Activated naive CD8-positive, alpha-beta T cell treated with anti-CD3 and anti-CD28 coated beads, Interleukin-2, amount 10 ng/mL, durations not matched to agents 7 days and 5 days (primary cell): ENCODE measurements at regions not wholly inside any gene's neighbourhood (a gene's known extent, or its start where the extent isn't known, plus 50 kb on each side); places are given as distances from the start of the nearest gene placed in this dataset.

Experiments
- ATAC-seq: fragments of 150-1000 bp; cut with Tn5 transposase; one replicate; pipeline ENCODE4 v1.10.0; 2021; ENCODE audit warnings: low read depth, moderate library complexity
- POLR2A ChIA-PET: fragments of 350-600 bp; sonication (Branson Sonifier 250); formaldehyde crosslinking; loops from one replicate; lab custom pipeline; 2021; ENCODE audit warnings: antibody characterized with exemption; lab: Charles Lee
- DNase-seq: peaks from one replicate; pipeline ENCODE4 v3.0.0; 2021
- H3K27ac Mint-ChIP-seq: one replicate; pipeline ENCODE4 v1.8.0; 2022; ENCODE audit warnings: mild to moderate bottlenecking, mixed read lengths
- H3K27me3 Mint-ChIP-seq: one replicate; pipeline ENCODE4 v1.8.0; 2022; ENCODE audit warnings: mild to moderate bottlenecking, moderate library complexity, mixed read lengths
- H3K36me3 Mint-ChIP-seq: one replicate; pipeline ENCODE4 v1.8.0; 2021; ENCODE audit warnings: mild to moderate bottlenecking, mixed read lengths
- H3K4me1 Mint-ChIP-seq: one replicate; pipeline ENCODE4 v1.8.0; 2021; ENCODE audit warnings: mixed read lengths
- H3K4me3 Mint-ChIP-seq: one replicate; pipeline ENCODE4 v1.8.0; 2022; ENCODE audit warnings: mild to moderate bottlenecking, moderate library complexity, mixed read lengths
- H3K9me3 Mint-ChIP-seq: one replicate; pipeline ENCODE4 v1.8.0; 2021; ENCODE audit warnings: mixed read lengths

DNA sequence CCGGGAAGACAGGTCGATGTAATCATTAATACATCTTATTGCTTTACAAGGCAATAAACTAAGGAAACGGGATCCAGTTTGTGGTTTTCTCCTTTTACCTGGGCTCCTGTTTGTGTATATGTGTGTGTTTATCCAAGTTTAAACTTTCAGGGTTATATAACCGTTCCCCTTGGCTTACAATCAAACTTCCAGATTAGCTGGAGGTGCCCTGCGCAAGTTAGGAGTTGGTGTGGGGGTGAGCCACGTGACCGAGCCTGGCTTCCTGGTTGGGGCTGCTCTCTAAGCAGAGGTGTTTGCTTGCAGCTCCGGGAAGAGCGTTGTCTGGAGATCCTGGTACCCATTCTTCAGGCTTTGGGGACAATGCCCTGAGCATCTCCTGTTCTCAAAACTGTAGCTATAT lies 129.2 kb downstream of the FHDC1 start:
- Mint-ChIP-seq H3K27me3 (no peaks in the 10 kb centered on the region), H3K27ac (no peak overlapping the region), H3K36me3 (no peaks in the 10 kb centered on the region), H3K4me3 (no peak overlapping the region), H3K4me1 (no peaks in the 10 kb centered on the region), H3K9me3 (no peaks in the 10 kb centered on the region)
- ATAC-seq (no peak), DNase-seq (no peak)
- POLR2A ChIA-PET: no interaction called here

DNA sequence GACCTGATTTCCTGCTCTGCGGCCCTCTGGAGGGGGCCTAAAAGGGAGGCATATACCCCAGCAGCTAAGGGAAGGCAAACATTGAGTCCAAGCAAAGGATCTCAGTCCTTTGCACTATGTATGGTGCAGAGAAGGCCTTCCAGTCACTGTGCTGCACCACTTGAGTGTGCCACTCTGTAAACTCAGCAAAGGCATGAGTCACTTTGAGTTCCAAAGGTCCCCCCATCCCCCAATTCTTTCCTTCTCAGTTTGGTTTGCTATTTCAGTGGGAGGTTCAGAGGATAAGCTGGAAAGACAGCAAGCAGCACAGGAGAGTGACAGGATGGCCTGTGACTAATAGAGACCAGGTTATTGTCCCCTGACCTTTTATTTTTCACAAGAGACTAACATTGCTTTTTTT lies 131.3 kb downstream of the FHDC1 start:
- no peak overlapping the region for H3K4me3 Mint-ChIP-seq
- no peaks in the 10 kb centered on the region for H3K36me3 Mint-ChIP-seq
- no peak for ATAC-seq
- peaks cover 1% of the 10 kb centered on the region for H3K9me3 Mint-ChIP-seq
- no peak overlapping the region for H3K27ac Mint-ChIP-seq
- H3K4me1 Mint-ChIP-seq: no peaks in the 10 kb centered on the region
- POLR2A ChIA-PET: no interaction called here
- DNase-seq: no peak
- H3K27me3 Mint-ChIP-seq: no peaks in the 10 kb centered on the region

DNA sequence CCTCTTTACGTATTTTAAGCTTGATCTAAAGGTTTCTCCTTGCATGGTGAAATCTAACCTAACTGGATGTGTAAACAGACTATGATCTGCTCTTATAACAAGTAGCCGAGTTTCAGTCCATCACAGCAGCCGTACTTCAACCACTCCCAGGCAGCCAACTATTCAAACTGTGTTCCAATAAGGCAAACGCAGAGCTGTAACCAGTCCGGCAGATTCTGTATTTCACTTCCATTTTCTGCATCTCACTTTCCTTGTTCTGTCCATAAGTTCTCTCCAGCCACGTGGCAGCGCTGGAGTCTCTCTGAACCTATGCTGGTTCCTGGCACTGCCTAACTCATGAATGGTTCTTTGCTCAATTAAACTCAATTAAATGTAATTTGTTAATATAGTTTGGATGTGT lies 132.6 kb downstream of the FHDC1 start:
- Mint-ChIP-seq H3K36me3 (no peaks in the 10 kb centered on the region), H3K4me1 (no peaks in the 10 kb centered on the region), H3K27ac (no peak overlapping the region), H3K9me3 (peaks cover 1% of the 10 kb centered on the region), H3K4me3 (no peak overlapping the region), H3K27me3 (no peaks in the 10 kb centered on the region)
- no peak for ATAC-seq
- DNase-seq: no peak
- POLR2A ChIA-PET: no interaction called here

DNA sequence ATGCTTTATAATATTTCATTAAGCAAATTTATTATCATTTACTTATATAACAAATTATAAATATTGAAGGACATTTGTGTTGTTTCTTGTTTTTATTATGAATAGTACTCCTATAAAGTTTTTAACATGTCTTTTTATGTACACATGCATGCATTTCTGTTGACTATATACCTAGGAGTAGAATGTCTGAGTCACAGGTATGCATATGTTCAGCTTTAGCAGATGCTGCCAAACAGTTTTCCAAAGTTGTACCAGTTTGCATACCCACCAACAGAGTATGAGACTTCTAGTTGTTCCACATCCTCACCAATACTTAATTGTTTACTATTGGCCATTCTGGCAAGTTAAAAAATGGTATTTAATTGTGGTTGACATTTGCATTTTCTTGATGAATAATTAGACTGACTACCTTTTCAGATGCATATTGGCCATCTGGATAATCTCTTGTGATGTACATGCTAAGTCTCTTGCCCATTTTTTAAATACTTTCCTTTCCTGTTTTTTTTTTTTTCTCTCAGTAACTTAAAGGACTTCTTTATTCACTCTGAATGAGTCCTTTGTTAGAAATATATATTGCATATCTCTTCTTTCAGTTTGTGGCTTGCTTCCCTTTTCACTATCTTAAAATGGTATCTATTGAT lies 132.2 kb upstream of the TRIM2 start:
- Mint-ChIP-seq H3K36me3 (no peaks in the 10 kb centered on the region), H3K4me1 (no peaks in the 10 kb centered on the region), H3K27ac (no peak overlapping the region), H3K27me3 (no peaks in the 10 kb centered on the region), H3K9me3 (peaks cover 1% of the 10 kb centered on the region), H3K4me3 (no peak overlapping the region)
- no peak for ATAC-seq
- POLR2A ChIA-PET: no interaction called here
- DNase-seq: no peak

DNA sequence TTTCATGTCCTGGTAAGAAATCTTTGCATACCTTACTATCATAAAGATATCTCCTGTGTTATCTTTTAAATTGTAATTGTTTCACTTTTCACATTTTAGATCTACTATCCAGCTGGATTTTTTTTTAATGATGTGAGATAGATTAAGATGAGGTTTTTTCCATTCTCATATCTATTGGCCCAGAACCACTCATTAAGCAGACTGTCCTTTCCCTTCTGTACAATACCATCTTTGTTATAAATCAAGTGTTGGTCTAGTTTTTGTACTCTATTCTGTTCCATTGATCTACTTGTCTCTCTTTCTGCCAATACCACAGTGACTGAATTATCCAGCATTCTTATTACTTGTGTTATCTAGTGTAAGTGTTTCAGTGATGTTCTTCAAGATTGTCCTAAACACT lies 131.6 kb upstream of the TRIM2 start:
- DNase-seq: no peak
- H3K36me3 Mint-ChIP-seq: no peaks in the 10 kb centered on the region
- POLR2A ChIA-PET: no interaction called here
- H3K4me3 Mint-ChIP-seq: no peak overlapping the region
- no peak for ATAC-seq
- H3K27ac Mint-ChIP-seq: no peak overlapping the region
- H3K9me3 Mint-ChIP-seq: peaks cover 1% of the 10 kb centered on the region
- H3K4me1 Mint-ChIP-seq: no peaks in the 10 kb centered on the region
- H3K27me3 Mint-ChIP-seq: peaks cover 3% of the 10 kb centered on the region

DNA sequence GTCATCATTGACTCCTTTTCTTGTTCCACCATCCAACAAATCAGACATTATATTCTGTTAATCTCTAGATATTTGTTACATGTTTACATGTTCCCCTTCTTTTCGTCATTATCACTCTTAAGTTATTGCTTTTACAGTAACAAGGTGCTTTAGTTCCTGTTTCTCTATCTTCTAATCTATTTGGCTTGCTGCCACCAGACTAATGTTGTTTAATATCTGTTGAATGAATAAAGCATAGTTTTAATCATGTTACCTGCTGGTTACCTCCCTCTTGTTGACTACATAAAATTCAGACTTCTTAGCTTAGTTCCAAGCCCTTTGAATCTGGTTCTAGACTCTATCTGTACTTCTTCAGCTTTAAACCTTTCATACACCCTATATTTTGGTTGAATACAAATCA lies 129.8 kb upstream of the TRIM2 start:
- H3K9me3 Mint-ChIP-seq: peaks cover 1% of the 10 kb centered on the region
- no peak overlapping the region for H3K4me3 Mint-ChIP-seq
- ATAC-seq (no peak), DNase-seq (no peak)
- H3K27ac Mint-ChIP-seq: no peak overlapping the region
- no peaks in the 10 kb centered on the region for H3K36me3 Mint-ChIP-seq
- POLR2A ChIA-PET: no interaction called here
- peaks cover 11% of the 10 kb centered on the region for H3K27me3 Mint-ChIP-seq
- peaks cover 2% of the 10 kb centered on the region for H3K4me1 Mint-ChIP-seq

DNA sequence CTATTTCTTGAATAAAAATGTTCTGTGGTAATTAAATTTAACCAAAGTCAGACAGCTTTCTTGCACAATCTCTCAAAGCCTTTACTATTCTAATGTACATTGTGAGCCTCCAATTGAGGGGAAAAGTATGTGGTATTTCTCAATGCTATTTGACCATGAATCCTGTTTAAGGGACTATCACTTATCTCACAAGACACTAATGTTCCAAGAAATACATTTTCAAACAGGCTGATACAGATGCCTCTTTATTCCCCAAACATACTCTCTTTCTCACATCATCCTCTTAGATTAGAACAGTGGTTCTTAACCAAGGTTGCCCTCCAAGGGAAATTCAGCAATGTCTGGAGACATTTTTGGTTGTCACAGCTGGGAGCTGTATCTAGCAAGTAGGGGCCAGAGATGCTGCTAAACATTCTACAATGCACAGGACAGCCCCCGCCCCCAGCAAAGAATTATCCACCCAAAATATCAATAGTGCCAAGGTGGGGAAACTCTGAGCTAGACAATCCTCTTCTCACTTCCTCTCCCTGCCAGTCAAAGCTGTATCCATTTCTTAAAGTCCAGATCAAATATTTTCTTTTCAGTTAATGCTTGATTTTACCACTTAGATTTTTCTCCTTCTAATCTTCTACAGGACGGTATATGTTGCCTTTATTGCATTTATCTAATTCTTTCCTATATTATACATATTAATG lies 129.2 kb upstream of the TRIM2 start:
- H3K4me3 Mint-ChIP-seq: no peak overlapping the region
- peaks cover 1% of the 10 kb centered on the region for H3K9me3 Mint-ChIP-seq
- peaks cover 11% of the 10 kb centered on the region for H3K27me3 Mint-ChIP-seq
- DNase-seq (no peak), ATAC-seq (no peak)
- POLR2A ChIA-PET: no interaction called here
- H3K4me1 Mint-ChIP-seq: peaks cover 8% of the 10 kb centered on the region
- no peaks in the 10 kb centered on the region for H3K36me3 Mint-ChIP-seq
- no peak overlapping the region for H3K27ac Mint-ChIP-seq

DNA sequence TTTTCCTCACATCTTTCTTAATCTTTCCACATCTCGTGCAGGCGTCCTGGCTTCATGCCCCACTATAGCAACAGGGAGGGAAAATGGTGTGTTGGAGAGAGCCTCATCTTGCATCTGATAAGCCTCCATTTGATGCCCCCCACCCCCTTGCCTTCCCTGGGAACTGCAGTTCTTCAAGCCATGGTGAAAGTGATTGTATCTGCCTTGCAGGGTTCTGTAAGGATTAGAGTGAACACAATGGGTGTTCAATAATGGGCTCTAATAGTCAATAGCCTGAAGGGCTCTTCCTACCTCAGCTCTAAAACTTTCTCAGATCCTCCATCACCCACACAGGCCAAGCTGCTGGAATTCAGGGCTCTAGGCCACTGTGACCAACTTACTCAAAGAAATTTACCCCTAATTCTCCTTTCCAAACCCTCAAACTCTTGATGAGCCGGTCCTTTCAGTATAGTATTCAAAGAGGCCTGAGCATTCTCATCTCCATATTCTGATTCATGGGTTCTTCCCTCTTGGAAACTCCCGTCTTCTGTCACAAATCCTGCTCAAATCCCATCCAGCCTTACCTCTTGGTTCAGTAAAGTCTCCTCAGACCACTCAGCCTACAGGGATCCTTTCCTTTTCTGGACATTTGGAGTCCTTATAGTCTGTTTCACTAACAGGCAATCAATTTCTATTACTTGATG lies 128.3 kb upstream of the TRIM2 start:
- Mint-ChIP-seq H3K9me3 (peaks cover 1% of the 10 kb centered on the region), H3K4me1 (peaks cover 16% of the 10 kb centered on the region), H3K27me3 (peaks cover 11% of the 10 kb centered on the region), H3K4me3 (no peak overlapping the region), H3K36me3 (no peaks in the 10 kb centered on the region), H3K27ac (no peak overlapping the region)
- POLR2A ChIA-PET: no interaction called here
- DNase-seq: no peak
- ATAC-seq: no peak

DNA sequence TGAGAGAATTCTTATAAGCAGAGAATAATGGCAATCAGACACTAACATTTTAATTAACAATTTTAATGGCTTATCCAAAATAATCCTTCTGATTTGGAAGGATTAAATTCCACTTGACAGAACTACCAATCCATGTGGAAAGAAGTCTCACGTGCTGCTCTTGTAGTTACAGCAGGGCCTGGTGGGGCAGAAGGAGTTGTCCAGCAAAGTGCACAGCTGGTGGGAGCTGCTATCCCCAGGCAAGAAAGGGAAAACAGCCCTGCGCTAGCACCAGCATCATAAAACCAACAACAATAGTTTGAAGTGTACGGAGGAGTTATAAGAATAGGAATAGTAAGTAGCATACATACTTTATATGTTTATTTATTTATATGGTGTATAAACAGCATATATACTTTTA lies 127.4 kb upstream of the TRIM2 start:
- POLR2A ChIA-PET: no interaction called here
- no peaks in the 10 kb centered on the region for H3K9me3 Mint-ChIP-seq
- H3K27ac Mint-ChIP-seq: no peak overlapping the region
- no peak overlapping the region for H3K4me3 Mint-ChIP-seq
- H3K4me1 Mint-ChIP-seq: peaks cover 25% of the 10 kb centered on the region
- DNase-seq: no peak
- no peaks in the 10 kb centered on the region for H3K36me3 Mint-ChIP-seq
- peaks cover 11% of the 10 kb centered on the region for H3K27me3 Mint-ChIP-seq
- no peak for ATAC-seq

DNA sequence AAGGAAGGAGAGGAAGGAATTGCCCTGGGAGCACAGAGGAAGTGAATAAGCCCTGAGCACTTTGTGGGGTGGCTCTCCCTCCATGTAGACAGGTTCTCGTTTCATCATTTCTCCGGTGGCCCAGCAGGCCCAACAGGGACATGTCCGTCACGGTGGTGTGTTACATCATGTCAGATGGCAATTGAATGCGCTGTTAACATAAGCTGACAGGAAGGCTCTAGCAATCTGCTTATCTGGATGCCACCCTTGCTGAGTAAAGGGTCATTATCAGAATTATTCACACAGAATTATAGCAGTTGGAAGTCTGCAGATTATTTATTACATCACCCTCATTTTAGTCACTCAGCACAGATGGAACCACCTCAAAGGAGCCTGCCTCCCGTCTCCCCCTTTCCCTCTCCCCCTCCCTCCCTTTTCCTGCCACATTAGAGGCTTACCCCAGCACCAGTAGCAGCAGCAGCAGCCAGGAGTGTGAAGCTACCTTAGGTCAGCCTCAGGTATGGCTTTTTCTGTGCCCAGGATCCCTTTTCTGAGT lies 124.3 kb upstream of the TRIM2 start:
- Mint-ChIP-seq H3K9me3 (no peaks in the 10 kb centered on the region), H3K4me1 (peaks cover 48% of the 10 kb centered on the region), H3K27ac (peak overlapping the region; percentile 53), H3K27me3 (peaks cover 18% of the 10 kb centered on the region), H3K36me3 (no peaks in the 10 kb centered on the region), H3K4me3 (peak overlapping the region; percentile 18)
- POLR2A ChIA-PET: no interaction called here
- DNase-seq (no peak), ATAC-seq (peak; percentile 17)

DNA sequence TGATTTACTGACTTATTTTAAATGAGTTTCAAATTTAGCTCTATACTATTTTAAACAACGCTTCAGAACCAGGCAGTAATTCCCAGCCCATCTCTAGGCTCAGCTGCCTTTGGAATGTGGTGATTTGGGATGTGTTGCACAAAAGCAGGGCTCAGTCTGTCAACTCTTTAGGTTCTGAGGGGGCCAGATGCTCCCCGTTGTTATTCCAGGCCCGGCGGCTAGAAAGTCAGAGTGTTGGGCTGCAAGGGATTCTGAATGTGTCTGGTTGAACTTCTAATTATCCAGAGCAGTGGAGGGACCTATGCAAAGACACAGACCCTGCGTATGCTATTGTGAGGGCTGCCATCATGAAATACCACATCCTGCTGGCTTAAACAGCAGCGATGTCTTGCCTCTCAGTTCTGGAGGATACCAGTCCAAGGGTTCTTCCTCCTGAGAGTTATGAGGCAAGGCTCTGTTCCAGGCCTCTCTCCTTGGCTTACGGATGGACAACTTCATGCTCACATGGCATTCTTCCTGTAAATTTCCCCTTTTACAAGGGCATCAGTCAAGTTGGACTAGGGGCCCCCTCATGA lies 123.2 kb upstream of the TRIM2 start:
- no peaks in the 10 kb centered on the region for H3K36me3 Mint-ChIP-seq

DNA sequence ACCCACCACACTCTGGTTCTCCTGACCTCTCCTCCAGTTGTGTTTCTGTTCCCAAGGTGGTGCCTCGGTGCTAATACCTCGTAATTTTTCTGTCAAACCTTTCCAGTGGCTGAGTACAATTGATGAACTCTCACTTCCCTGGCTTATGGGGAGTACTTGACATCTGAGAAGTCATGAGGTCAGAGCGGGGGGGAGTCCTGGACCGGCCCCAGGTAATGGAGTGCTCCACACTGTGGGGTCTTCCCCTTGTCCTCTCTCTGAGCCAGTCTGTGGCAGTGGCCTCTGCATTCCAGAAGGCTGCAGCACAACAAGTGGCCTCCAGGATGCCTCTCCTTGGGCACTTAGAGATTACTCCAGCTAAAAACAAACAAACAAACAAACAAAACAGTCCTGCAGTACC lies 122.5 kb upstream of the TRIM2 start:
- Mint-ChIP-seq H3K36me3 (no peaks in the 10 kb centered on the region), H3K27ac (peak overlapping the region; percentile 71), H3K4me1 (peaks cover 55% of the 10 kb centered on the region), H3K4me3 (peak overlapping the region; percentile 66), H3K27me3 (peaks cover 21% of the 10 kb centered on the region), H3K9me3 (peaks cover 2% of the 10 kb centered on the region)
- no peak for ATAC-seq
- POLR2A ChIA-PET: interaction anchor here (1.4 to 2.4 kb wide), 2 partner anchors 46 to 303 kb away, joined by 3 to 14 read pairs; no protein-coding TSS in a partner anchor
- DNase-seq: no peak

More for the DNA sequence above, 123.2 kb upstream of the TRIM2 start:
- Mint-ChIP-seq H3K4me3 (no peak overlapping the region), H3K9me3 (no peaks in the 10 kb centered on the region), H3K27ac (no peak overlapping the region), H3K27me3 (peaks cover 21% of the 10 kb centered on the region), H3K4me1 (peaks cover 55% of the 10 kb centered on the region)
- ATAC-seq (peak; percentile 38), DNase-seq (no peak)
- POLR2A ChIA-PET: interaction anchor here (1.4 kb wide), 1 partner anchor 302 kb away, joined by 3 read pairs; no protein-coding TSS in a partner anchor
